Spinal cord (tissue), 9 donors: ENCODE measurements at regions not wholly inside any gene's neighbourhood (a gene's known extent, or its start where the extent isn't known, plus 50 kb on each side); places are given as distances from the start of the nearest gene placed in this dataset.

Source experiments
- DNase-seq, 6 donors: peaks; one replicate each; pipeline versions ENCODE4 v3.0.0 to v3.0.0-alpha.2; 2013 to 2015; ENCODE audit warnings: low spot score in 6 of 6, low read depth in 4 of 6
- H3K27ac ChIP-seq: one replicate; pipeline ENCODE4 v1.5.1; 2013; ENCODE audit warnings: low read depth, low read length, control low read depth
- H3K27me3 ChIP-seq: one replicate; pipeline ENCODE4 v1.6.1; 2013; ENCODE audit warnings: low read length; ENCODE audit not compliant: control insufficient read depth, insufficient read depth
- H3K36me3 ChIP-seq: one replicate; pipeline ENCODE4 v1.6.1; 2013; ENCODE audit warnings: low read length; ENCODE audit not compliant: control insufficient read depth, insufficient read depth
- H3K4me1 ChIP-seq: one replicate; pipeline ENCODE4 v1.6.1; 2013; ENCODE audit warnings: low read length; ENCODE audit not compliant: control insufficient read depth, insufficient read depth
- H3K4me3 ChIP-seq: one replicate; pipeline ENCODE4 v1.5.1; 2013; ENCODE audit warnings: low read depth, low read length, control low read depth
- H3K9me3 ChIP-seq: one replicate; pipeline ENCODE4 v1.6.1; 2013; ENCODE audit warnings: low read length; ENCODE audit not compliant: control insufficient read depth, insufficient read depth
- WGBS: methylation state at CpG from one replicate; pipeline ENCODE4 v1.1.5; 2013; ENCODE audit warnings: missing lambda C conversion rate; ENCODE audit not compliant: insufficient coverage; 5-methylcytosine and 5-hydroxymethylcytosine counted together
- donor health status: healthy.

DNA sequence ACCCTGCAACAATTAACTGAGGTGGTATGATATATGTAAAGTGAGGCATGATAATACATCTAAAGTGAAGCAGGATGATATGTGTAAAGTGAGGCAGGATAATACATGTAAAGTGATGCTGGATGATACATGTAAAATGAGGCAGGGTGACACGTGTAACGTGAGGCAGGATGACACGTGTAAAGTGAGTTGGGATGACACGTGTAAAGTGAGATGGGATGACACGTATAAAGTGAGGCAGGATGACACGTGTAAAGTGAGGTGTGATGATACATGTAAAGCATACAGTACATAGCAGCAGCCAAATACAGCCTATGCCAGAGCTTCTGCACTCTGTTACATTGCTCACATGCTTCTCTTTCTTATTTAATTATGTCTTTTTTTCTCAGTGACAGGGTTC lies 184.4 kb upstream of the FOXF1 start:
- 100% methylated on average over 3 of the region's 6 CpGs for WGBS
- no peaks in the 10 kb centered on the region for H3K9me3 ChIP-seq
- no peaks in the 10 kb centered on the region for H3K36me3 ChIP-seq
- H3K27ac ChIP-seq: no peak overlapping the region
- H3K4me3 ChIP-seq: no peak overlapping the region
- peaks cover 5% of the 10 kb centered on the region for H3K27me3 ChIP-seq
- peaks cover 15% of the 10 kb centered on the region for H3K4me1 ChIP-seq
- DNase-seq: no peak

DNA sequence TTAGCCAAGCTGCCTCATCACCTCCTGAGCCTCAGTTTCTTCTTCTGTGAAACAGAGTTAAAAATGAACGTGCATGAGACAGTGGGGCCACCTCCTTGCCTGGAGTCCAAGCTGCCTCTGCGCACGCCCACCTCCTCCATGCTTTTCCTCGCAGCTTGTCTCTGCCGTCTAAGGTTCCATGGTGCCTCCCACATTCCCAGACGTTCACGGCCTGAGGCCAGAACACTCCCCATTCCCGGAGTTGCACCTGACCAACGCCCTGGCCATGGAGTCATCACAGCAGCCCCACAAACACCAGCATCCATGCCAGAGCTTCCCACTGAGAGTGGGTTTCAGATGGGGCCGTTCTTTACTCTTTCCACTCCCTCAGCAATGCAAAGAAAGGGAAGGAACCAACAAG lies 183.0 kb upstream of the FOXF1 start:
- Histone ChIP-seq H3K27ac (no peak overlapping the region), H3K4me1 (peaks cover 14% of the 10 kb centered on the region), H3K4me3 (no peak overlapping the region), H3K27me3 (peaks cover 9% of the 10 kb centered on the region), H3K9me3 (no peaks in the 10 kb centered on the region), H3K36me3 (no peaks in the 10 kb centered on the region)
- DNase-seq: no peak
- WGBS: 78% methylated on average over 10 of the region's 10 CpGs

DNA sequence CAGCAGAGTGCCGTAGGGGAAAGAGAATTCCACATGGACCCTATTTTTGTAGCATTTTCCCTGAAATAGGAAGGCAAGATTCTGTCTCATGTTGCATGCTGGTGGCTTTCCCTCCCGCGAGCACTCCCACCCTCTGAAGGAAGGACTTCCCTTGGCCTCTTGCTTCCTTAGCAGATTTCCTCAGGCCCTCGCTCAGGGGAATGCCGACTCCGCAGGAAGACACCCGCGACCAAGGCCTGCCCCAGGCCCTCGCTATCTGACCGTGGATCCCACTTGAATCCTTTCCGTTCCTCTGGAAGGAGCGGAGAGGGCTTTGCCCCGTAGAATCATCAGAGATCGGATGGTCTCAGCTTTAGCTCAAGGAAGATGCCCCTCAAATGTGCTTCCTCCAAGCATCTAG lies 179.4 kb upstream of the FOXF1 start:
- Histone ChIP-seq H3K27me3 (peaks cover 15% of the 10 kb centered on the region), H3K27ac (no peak overlapping the region), H3K4me1 (peaks cover 8% of the 10 kb centered on the region), H3K9me3 (no peaks in the 10 kb centered on the region), H3K4me3 (no peak overlapping the region), H3K36me3 (no peaks in the 10 kb centered on the region)
- WGBS: 58% methylated on average over 11 of the region's 14 CpGs
- no peak for DNase-seq

DNA sequence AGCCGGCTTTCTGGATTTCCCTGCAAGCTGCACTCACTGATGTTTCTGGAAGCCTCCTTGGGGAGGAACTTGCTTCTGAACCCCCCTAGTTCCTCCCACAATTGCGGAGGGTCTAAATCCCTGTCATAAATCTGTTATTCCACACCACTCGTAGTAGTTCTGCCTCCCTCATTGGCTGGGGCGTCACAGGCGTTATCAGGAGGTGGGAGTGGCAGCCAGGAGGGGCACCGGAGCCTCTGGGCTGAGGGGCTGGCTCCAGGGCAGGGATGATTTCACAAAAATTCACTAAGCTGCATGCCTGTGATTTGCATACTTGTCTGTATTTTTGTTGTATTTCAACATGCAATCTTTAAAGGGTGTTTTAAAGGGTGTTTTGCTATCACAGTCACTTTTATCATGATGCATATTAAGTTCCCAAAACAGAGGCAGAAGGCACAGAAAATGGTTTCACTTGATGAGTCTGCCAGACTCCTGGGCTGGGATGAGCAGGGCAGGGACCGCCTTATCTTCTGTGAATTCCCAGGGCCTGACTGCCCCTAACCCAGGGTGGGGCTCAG lies 176.2 kb upstream of the FOXF1 start:
- DNase-seq: no peak
- Histone ChIP-seq H3K27ac (no peak overlapping the region), H3K27me3 (peaks cover 15% of the 10 kb centered on the region), H3K4me3 (no peak overlapping the region), H3K36me3 (no peaks in the 10 kb centered on the region), H3K4me1 (no peaks in the 10 kb centered on the region), H3K9me3 (no peaks in the 10 kb centered on the region)
- WGBS: 37% methylated on average over 4 of the region's 7 CpGs

DNA sequence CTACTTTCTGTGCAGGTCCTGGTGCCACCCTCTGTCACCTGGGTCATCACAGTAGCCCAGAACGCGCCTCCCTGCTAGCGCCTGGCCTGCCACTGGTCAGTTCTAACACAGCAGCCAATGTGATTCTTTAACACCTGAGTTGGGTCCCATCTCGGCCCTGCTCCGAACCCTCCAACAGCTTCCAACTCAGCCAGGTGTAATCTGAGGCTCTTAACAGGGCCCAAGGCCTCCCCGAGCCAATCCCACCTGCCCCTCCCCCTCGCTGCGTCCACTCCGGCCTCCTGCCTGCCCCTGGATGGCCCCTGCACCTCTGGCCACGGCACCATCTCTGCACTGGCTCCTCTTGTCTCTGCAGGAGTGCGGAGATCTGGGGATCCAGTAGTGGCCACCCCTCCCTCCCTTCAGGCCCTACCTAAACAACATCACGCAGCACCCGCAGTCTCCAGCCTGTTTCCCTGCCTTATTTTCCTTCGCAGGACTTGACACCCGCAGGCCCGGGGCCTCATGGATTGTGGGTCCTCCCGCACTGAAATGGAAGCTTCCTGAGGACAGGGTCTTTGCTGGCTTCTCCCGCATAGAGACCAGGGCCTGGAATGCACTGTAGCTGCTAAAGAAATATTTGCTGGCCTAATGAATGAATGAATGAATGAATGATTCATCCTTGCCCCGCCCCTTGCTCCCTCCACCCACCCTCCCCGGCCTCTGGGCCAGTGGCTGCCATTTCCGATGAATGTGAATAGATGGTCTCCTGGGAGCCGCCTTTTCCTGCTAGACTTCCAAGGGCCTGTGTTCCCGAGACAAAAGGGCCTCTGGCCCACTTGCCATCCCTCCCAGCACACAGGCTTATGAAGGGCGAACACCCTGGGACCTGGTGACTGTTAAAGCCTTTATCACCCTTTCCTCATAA lies 174.8 kb upstream of the FOXF1 start:
- H3K4me1 ChIP-seq: no peaks in the 10 kb centered on the region
- H3K4me3 ChIP-seq: no peak overlapping the region
- H3K27ac ChIP-seq: no peak overlapping the region
- DNase-seq: no peak
- H3K36me3 ChIP-seq: no peaks in the 10 kb centered on the region
- no peaks in the 10 kb centered on the region for H3K9me3 ChIP-seq
- peaks cover 17% of the 10 kb centered on the region for H3K27me3 ChIP-seq
- WGBS: 75% methylated on average over 22 of the region's 24 CpGs

DNA sequence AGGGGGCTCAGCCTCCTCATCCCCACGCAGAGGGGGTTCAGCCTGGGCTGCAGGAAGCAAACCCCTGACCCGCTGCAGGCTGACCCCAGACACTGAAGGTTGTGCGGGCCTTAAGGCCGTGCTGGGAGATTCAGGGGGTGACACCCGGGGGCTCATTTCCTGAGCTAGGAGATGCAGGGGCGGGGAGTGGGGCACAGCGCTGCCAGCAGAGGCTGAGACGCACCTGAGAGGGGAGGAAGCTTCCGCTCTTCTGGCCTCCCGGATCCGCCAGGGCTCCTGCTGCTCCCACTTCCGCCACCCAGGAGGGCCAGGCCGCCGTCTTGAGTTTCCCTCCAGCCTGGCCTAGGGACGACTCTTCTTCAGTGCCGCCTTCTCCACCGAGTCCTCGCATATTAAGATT lies 173.2 kb upstream of the FOXF1 start:
- H3K9me3 ChIP-seq: no peaks in the 10 kb centered on the region
- whole genome bisulfite sequencing: 82% methylated on average over 12 of the region's 18 CpGs
- H3K36me3 ChIP-seq: no peaks in the 10 kb centered on the region
- H3K4me1 ChIP-seq: peaks cover 4% of the 10 kb centered on the region
- no peak for DNase-seq
- H3K27ac ChIP-seq: no peak overlapping the region
- H3K4me3 ChIP-seq: no peak overlapping the region
- peaks cover 23% of the 10 kb centered on the region for H3K27me3 ChIP-seq

DNA sequence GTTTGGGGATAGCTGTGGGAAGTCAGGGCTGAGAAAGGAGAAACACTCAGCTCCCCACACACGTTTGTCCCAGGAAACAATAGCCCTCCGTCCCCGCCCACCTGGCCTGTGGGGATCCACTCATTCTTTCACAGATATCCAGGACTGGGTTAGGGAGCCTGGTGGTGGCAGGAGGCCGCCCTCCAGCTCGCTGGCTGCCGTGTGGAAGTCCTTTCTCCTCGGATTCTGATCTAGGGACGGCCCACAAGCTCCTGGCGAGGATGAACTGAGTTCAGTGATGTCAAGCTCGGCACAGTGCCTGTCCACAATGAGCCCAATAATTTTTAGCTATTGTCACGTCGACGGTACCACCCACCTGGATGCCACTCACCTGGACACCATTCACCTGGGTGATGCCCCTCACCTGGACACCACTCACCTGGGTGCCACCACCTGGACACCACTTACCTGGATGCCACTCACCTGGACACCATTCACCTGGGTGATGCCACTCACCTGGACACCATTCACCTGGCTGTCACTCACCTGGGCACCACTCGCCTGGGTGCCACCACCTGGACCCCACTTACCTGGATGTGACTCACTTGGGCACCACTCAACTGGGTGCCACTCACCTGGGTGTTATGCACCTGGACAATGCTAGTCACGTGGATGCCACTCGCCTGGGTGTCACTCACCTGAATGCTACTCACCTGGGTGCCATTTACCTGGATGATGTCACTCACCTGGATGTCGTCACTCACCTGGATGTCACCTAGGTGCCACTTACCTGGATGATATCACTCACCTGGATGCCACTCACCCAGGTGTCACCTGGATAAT lies 172.5 kb upstream of the FOXF1 start:
- peaks cover 4% of the 10 kb centered on the region for H3K4me1 ChIP-seq
- no peaks in the 10 kb centered on the region for H3K36me3 ChIP-seq
- H3K9me3 ChIP-seq: no peaks in the 10 kb centered on the region
- no peak overlapping the region for H3K27ac ChIP-seq
- H3K4me3 ChIP-seq: no peak overlapping the region
- WGBS: 88% methylated on average over 14 of the region's 17 CpGs
- no peak for DNase-seq
- peaks cover 23% of the 10 kb centered on the region for H3K27me3 ChIP-seq

DNA sequence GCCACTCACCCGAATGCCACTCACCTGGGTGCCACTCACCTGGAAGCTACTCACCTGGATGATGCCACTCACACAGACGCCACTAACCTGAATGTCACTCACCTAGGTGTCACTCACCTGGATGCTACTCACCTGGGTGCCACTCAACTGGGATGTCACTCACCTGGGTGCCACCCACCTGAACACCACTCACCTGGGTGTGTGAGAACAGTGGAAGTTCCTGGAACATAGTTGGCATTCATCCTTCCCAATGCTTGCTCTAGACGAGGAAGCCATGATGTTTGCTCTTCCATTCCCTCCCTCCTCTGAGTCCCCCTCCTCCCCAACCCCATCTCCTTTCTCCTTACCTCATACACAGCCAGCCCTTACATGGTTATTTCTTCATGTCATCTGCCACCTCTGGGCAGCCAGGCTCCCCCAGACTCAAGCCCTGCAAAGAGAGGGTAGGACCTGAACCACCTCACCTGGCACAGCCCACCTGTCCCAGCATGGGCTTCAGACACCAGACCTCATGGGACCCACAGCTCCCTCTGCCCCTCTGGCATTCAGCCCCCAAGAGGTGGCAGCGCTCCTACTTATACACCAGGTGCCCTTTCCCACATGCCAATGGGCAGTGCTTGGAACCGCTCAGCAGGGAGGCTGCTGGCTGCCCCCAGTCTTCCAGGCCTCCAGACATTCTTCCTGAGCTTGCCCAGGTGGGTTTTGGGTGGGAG lies 171.8 kb upstream of the FOXF1 start:
- Histone ChIP-seq H3K36me3 (no peaks in the 10 kb centered on the region), H3K27me3 (peaks cover 24% of the 10 kb centered on the region), H3K27ac (no peak overlapping the region), H3K9me3 (no peaks in the 10 kb centered on the region), H3K4me3 (no peak overlapping the region), H3K4me1 (peaks cover 11% of the 10 kb centered on the region)
- WGBS: 89% methylated on average over 4 of the region's 5 CpGs
- no peak for DNase-seq

DNA sequence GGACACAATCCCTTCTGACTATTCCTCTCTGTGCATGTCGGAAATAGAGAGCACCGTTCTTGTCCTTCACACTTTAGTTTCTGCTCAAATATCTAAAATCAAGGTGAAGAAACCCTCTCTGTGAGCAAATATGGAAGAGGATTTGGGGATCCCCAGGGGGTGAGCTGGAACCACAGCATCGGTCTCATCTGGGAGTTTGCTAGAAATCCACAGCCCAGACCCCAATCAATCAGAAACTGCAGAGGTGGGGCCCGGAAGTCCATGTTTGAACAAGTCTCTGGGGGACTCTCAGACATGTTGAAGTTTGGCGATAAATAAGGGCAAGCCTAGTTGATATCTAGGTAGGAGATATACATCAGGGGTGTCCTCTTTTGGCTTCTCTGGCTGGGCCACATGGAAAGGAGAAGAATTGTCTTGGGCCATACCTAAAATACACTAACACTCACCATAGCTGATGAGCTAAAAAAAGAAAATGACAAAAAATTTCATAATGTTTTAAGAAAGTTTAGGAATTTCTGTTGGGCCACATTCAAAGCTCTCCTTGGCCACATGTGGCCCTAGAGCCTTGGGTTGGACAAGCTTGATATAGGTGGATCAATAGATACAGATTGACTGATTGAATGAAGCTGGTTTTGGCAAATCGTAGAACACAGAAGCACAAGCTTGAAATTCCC lies 168.0 kb upstream of the FOXF1 start:
- Histone ChIP-seq H3K27ac (no peak overlapping the region), H3K27me3 (peaks cover 21% of the 10 kb centered on the region), H3K4me3 (no peak overlapping the region), H3K4me1 (peaks cover 21% of the 10 kb centered on the region), H3K36me3 (no peaks in the 10 kb centered on the region), H3K9me3 (no peaks in the 10 kb centered on the region)
- 93% methylated on average over 3 of the region's 6 CpGs for WGBS
- no peak for DNase-seq
